GM12878 (cell line): ENCODE measurements at regions not wholly inside any gene's neighbourhood (a gene's known extent, or its start where the extent isn't known, plus 50 kb on each side); places are given as distances from the start of the nearest gene placed in this dataset.
"Not testable (repeated sequence)": the region's sequence is repeated elsewhere in the genome, so short reads cannot be mapped to it uniquely, and the experiment has no call there.

Experiments used
- ATAC-seq: fragments of 200-7000 bp; cut with Tn5 transposase; 3 replicates; pipeline ENCODE4 v1.9.1; 2020; ENCODE audit warnings: mild to moderate bottlenecking, moderate library complexity
- BruUV-seq: library from RNA; stranded (reverse); fragments of 400-500 nt; replicated peaks from 2 replicates; lab custom pipeline; 2021; lab: Mats Ljungman, UMichigan
- CTCF ChIA-PET: fragments of 300-600 bp; sonication (Branson Sonifier 250); formaldehyde crosslinking; extraction: SDS; loops from one replicate; lab custom pipeline; 2021; ENCODE audit warnings: inconsistent platforms; lab: Yijun Ruan, JAX
- POLR2A ChIA-PET: fragments of 350-600 bp; formaldehyde crosslinking; extraction: SDS; loops from one replicate; lab custom pipeline; 2021; ENCODE audit warnings: inconsistent platforms; lab: Charles Lee
- RAD21 ChIA-PET: fragments of 300-600 bp; sonication (Branson Sonifier 250); formaldehyde crosslinking; loops from one replicate; lab custom pipeline; 2023; ENCODE audit warnings: antibody characterized with exemption; ENCODE audit not compliant: unreplicated experiment; lab: Charles Lee
- SMC1A ChIA-PET: fragments of 300-600 bp; sonication (Branson Sonifier 250); formaldehyde crosslinking; loops from one replicate; lab custom pipeline; 2023; ENCODE audit not compliant: unreplicated experiment, uncharacterized antibody; lab: Charles Lee
- DNase-seq: peaks from one replicate; pipeline ENCODE4 v3.0.0-alpha.2; 2011; ENCODE audit warnings: low read depth, low spot score
- FAIRE-seq: peaks from 3 replicates; lab custom pipeline; 2011; peaks lifted over from hg19 to GRCh38; lab: Jason Lieb, UNC
- H2AFZ ChIP-seq: 2 replicates; pipeline ENCODE4 v1.6.0; 2011; ENCODE audit warnings: low read depth, low read length, control low read depth; ENCODE audit not compliant: control insufficient read depth
- H3K27ac ChIP-seq: 2 replicates; pipeline ENCODE4 v1.5.1; 2011; ENCODE audit warnings: control low read depth; ENCODE audit not compliant: control insufficient read depth, insufficient read depth
- H3K27me3 ChIP-seq, 2 experiments: replicated peaks in 1 of 2; 2 replicates each; pipeline versions ENCODE4 v1.6.0 to v1.6.1; 2011; ENCODE audit warnings: low read length in 1 of 2; ENCODE audit not compliant: control insufficient read depth in 2 of 2, insufficient read depth in 2 of 2
- H3K36me3 ChIP-seq, 2 experiments: 2 replicates each; pipeline ENCODE4 v1.5.1; 2011; ENCODE audit warnings: low read length in 1 of 2; ENCODE audit not compliant: control insufficient read depth in 2 of 2, insufficient read depth in 2 of 2
- H3K4me1 ChIP-seq: 2 replicates; pipeline ENCODE4 v1.6.1; 2011; ENCODE audit warnings: mild to moderate bottlenecking, low read length, moderate library complexity, mixed read lengths; ENCODE audit not compliant: control insufficient read depth, insufficient read depth
- H3K4me2 ChIP-seq: 2 replicates; pipeline ENCODE4 v1.6.0; 2011; ENCODE audit warnings: control low read depth; ENCODE audit not compliant: control insufficient read depth, insufficient read depth
- H3K4me3 ChIP-seq: fragments of 200-600 bp; sonication (generic); 2 replicates; pipeline ENCODE4 v1.5.1; 2016
- H3K79me2 ChIP-seq: 2 replicates; pipeline ENCODE4 v1.6.0; 2011; ENCODE audit warnings: low read length; ENCODE audit not compliant: control insufficient read depth, insufficient read depth
- H3K9ac ChIP-seq: 2 replicates; pipeline ENCODE4 v1.8.0; 2011; ENCODE audit warnings: low read length, control low read depth, mixed read lengths; ENCODE audit not compliant: control insufficient read depth, insufficient read depth
- H3K9me3 ChIP-seq: replicated peaks from 3 replicates; pipeline ENCODE4 v1.5.1; 2011; ENCODE audit warnings: mild to moderate bottlenecking, low read length; ENCODE audit not compliant: control insufficient read depth, insufficient read depth
- H4K20me1 ChIP-seq: 2 replicates; pipeline ENCODE4 v1.6.0; 2011; ENCODE audit not compliant: control insufficient read depth, insufficient read depth
- WGBS: methylation state at CpG from one replicate; pipeline ENCODE4 v1.1.6; 2016; ENCODE audit warnings: low lambda C conversion rate; ENCODE audit not compliant: insufficient replicate concordance, insufficient coverage; ENCODE audit errors: missing lambda C conversion rate; 5-methylcytosine and 5-hydroxymethylcytosine counted together
- in situ Hi-C: fragments of 300-500 bp; cut with MboI; formaldehyde crosslinking; loops from 9 replicates; pipeline ENCODE4 v1.14.3; 2018; ENCODE audit warnings: mixed read lengths
- intact Hi-C: fragments of 100-400 bp; cut with micrococcal nuclease; formaldehyde crosslinking; loops from one replicate; pipeline ENCODE4 v1.14.2; 2022; ENCODE audit not compliant: unreplicated experiment

- H3K4me3 ChIP-seq, FAIRE-seq, in situ Hi-C loops, H3K27me3 ChIP-seq, RAD21 ChIA-PET, H3K27ac ChIP-seq, H4K20me1 ChIP-seq, ATAC-seq, H3K4me2 ChIP-seq, intact Hi-C loops, H3K4me1 ChIP-seq, H3K36me3 ChIP-seq, BruUV-seq, H3K79me2 ChIP-seq, SMC1A ChIA-PET, CTCF ChIA-PET, DNase-seq, H2AFZ ChIP-seq, H3K9ac ChIP-seq, H3K9me3 ChIP-seq, POLR2A ChIA-PET: not testable (repeated sequence)
- WGBS: no CpG with 5 or more reads among the region's 1 CpG
These were observed 88.2 kb upstream of the ZNF658 start for GRCh38 chr9:66812367-66812766.

GRCh38 chr9:66812967-66813366, 87.6 kb upstream of the ZNF658 start:
- POLR2A ChIA-PET: not testable (repeated sequence)

GRCh38 chr9:66814038-66814437, 86.5 kb upstream of the ZNF658 start:
- 35% methylated on average over 2 of the region's 3 CpGs for WGBS

More at GRCh38 chr9:66812967-66813366, 87.6 kb upstream of the ZNF658 start:
- DNase-seq, CTCF ChIA-PET, in situ Hi-C loops, RAD21 ChIA-PET, H4K20me1 ChIP-seq, H3K9ac ChIP-seq, H2AFZ ChIP-seq, BruUV-seq, H3K4me3 ChIP-seq, H3K27me3 ChIP-seq, SMC1A ChIA-PET, H3K9me3 ChIP-seq, FAIRE-seq, H3K27ac ChIP-seq, ATAC-seq, H3K36me3 ChIP-seq, H3K79me2 ChIP-seq, intact Hi-C loops, H3K4me2 ChIP-seq, H3K4me1 ChIP-seq: not testable (repeated sequence)
- WGBS: 52% methylated on average over 1 of the region's 2 CpGs

GRCh38 chr9:66819510-66819909, 81.0 kb upstream of the ZNF658 start:
- H3K36me3 ChIP-seq, H2AFZ ChIP-seq, intact Hi-C loops, DNase-seq, H4K20me1 ChIP-seq, in situ Hi-C loops, H3K9ac ChIP-seq, H3K27ac ChIP-seq, H3K79me2 ChIP-seq, H3K4me2 ChIP-seq, ATAC-seq, POLR2A ChIA-PET, CTCF ChIA-PET, H3K27me3 ChIP-seq, H3K4me3 ChIP-seq, H3K4me1 ChIP-seq, SMC1A ChIA-PET, RAD21 ChIA-PET, H3K9me3 ChIP-seq, FAIRE-seq, BruUV-seq: not testable (repeated sequence)

More at GRCh38 chr9:66814038-66814437, 86.5 kb upstream of the ZNF658 start:
- H4K20me1 ChIP-seq, BruUV-seq, H3K27ac ChIP-seq, H3K4me2 ChIP-seq, RAD21 ChIA-PET, CTCF ChIA-PET, H3K9ac ChIP-seq, intact Hi-C loops, POLR2A ChIA-PET, H3K4me1 ChIP-seq, in situ Hi-C loops, FAIRE-seq, H3K9me3 ChIP-seq, SMC1A ChIA-PET, H3K36me3 ChIP-seq, H3K79me2 ChIP-seq, H2AFZ ChIP-seq, H3K4me3 ChIP-seq, H3K27me3 ChIP-seq, ATAC-seq, DNase-seq: not testable (repeated sequence)
